HepG2 (cell line): ENCODE measurements at regions not wholly inside any gene's neighbourhood (a gene's known extent, or its start where the extent isn't known, plus 50 kb on each side); places are given as distances from the start of the nearest gene placed in this dataset.

Experiments
- CEBPG ChIP-seq: IDR thresholded peaks from 2 replicates; pipeline ENCODE4 v1.6.1; 2016
- ERF ChIP-seq: IDR thresholded peaks from 2 replicates; pipeline ENCODE4 v1.6.1; 2018; ENCODE audit warnings: missing biosample characterization, missing genetic modification reagents
- HIVEP1 ChIP-seq: sonication (generic); formaldehyde crosslinking; IDR thresholded peaks from 2 replicates; pipeline ENCODE4 v1.4.0; 2020; ENCODE audit warnings: mild to moderate bottlenecking, missing genetic modification reagents
- HMGXB3 ChIP-seq: sonication (generic); formaldehyde crosslinking; IDR thresholded peaks from 2 replicates; pipeline ENCODE4 v1.4.0; 2020; ENCODE audit warnings: missing genetic modification reagents, borderline replicate concordance
- KAT8 ChIP-seq: IDR thresholded peaks from 2 replicates; pipeline ENCODE4 v1.6.1; 2016; ENCODE audit warnings: missing genetic modification reagents, missing compliant biosample characterization
- KLF6 ChIP-seq: IDR thresholded peaks from 2 replicates; pipeline ENCODE4 v1.8.0; 2016; ENCODE audit warnings: missing biosample characterization, missing genetic modification reagents
- POGK ChIP-seq: sonication (generic); formaldehyde crosslinking; conservative IDR thresholded peaks from 2 replicates; pipeline ENCODE4 v1.8.0; 2022; ENCODE audit warnings: mild to moderate bottlenecking, moderate library complexity, missing genetic modification reagents
- RAD51 ChIP-seq: fragments of 450-650 bp; IDR thresholded peaks from 2 replicates; pipeline ENCODE4 v1.6.1; 2016; ENCODE audit warnings: borderline replicate concordance
- RXRB ChIP-seq: IDR thresholded peaks from 2 replicates; pipeline ENCODE4 v1.6.1; 2016; ENCODE audit warnings: borderline replicate concordance, missing genetic modification reagents, missing compliant biosample characterization
- SOX6 ChIP-seq, 2 experiments: fragments of 450-650 bp in 1 of 2; sonication (generic) in 1 of 2; formaldehyde crosslinking in 1 of 2; IDR thresholded peaks; 2 replicates each; pipeline versions ENCODE4 v1.4.0 to v1.6.1; 2017 to 2020; ENCODE audit warnings: antibody characterized with exemption in 1 of 2, mild to moderate bottlenecking in 1 of 2, missing genetic modification reagents in 1 of 2
- TGIF2 ChIP-seq: IDR thresholded peaks from 2 replicates; pipeline ENCODE4 v1.6.1; 2016; ENCODE audit warnings: control low read depth, missing compliant biosample characterization
- YEATS2 ChIP-seq: sonication (generic); formaldehyde crosslinking; IDR thresholded peaks from 2 replicates; pipeline ENCODE4 v1.4.0; 2020; ENCODE audit warnings: missing genetic modification reagents, borderline replicate concordance
- ZBED4 ChIP-seq: sonication (generic); formaldehyde crosslinking; IDR thresholded peaks from 2 replicates; pipeline ENCODE4 v1.4.0; 2020; ENCODE audit warnings: missing genetic modification reagents, borderline replicate concordance
- ZGPAT ChIP-seq: IDR thresholded peaks from 2 replicates; pipeline ENCODE4 v1.6.1; 2016; ENCODE audit warnings: mild to moderate bottlenecking
- ZNF205 ChIP-seq: IDR thresholded peaks from 2 replicates; pipeline ENCODE4 v1.6.1; 2018; ENCODE audit warnings: missing biosample characterization, missing genetic modification reagents
- ZNF563 ChIP-seq: sonication (generic); formaldehyde crosslinking; IDR thresholded peaks from 2 replicates; pipeline ENCODE4 v1.8.0; 2022; ENCODE audit warnings: mild to moderate bottlenecking, moderate library complexity, missing genetic modification reagents
- ZNF614 ChIP-seq: IDR thresholded peaks from 2 replicates; pipeline ENCODE4 v1.6.1; 2018; ENCODE audit warnings: missing biosample characterization, missing genetic modification reagents, inconsistent platforms, borderline replicate concordance

- TF ChIP-seq HMGXB3 (CRISPR knock-in tag) (0 out of 2 replicates have a peak, but pooled peaks have one; percentile 15), ZGPAT (0 out of 2 replicates have a peak, but pooled peaks have one; percentile 32), POGK (CRISPR knock-in tag) (0 out of 2 replicates have a peak, but pooled peaks have one; percentile 41), SOX6 (IDR thresholded peaks at IDR 0.05) (no peak), SOX6 (CRISPR knock-in tag; IDR thresholded peaks at IDR 0.05) (peak; percentile 64; the same call in 1 of the 2 replicates), RAD51 (peak; percentile 65; the same call in 1 of the 2 replicates), RXRB (CRISPR knock-in tag) (peak; percentile 24; the same call in 1 of the 2 replicates), KLF6 (CRISPR knock-in tag) (0 out of 2 replicates have a peak, but pooled peaks have one; percentile 20), ERF (CRISPR knock-in tag) (peak; percentile 53), YEATS2 (CRISPR knock-in tag) (peak; percentile 20; the same call in 1 of the 2 replicates), TGIF2 (CRISPR knock-in tag) (0 out of 2 replicates have a peak, but pooled peaks have one; percentile 7), KAT8 (CRISPR knock-in tag) (peak; percentile 35; the same call in 1 of the 2 replicates), ZNF205 (CRISPR knock-in tag) (0 out of 2 replicates have a peak, but pooled peaks have one; percentile 13), ZNF614 (CRISPR knock-in tag) (0 out of 2 replicates have a peak, but pooled peaks have one; percentile 19), ZBED4 (CRISPR knock-in tag) (no peak; the same call in 1 of the 2 replicates), ZNF563 (no peak), HIVEP1 (CRISPR knock-in tag) (0 out of 2 replicates have a peak, but pooled peaks have one; percentile 41), CEBPG (CRISPR knock-in tag) (peak; percentile 56; the same call in 1 of the 2 replicates)
These were observed 63.7 kb upstream of the PTPN1 start (continued) for GRCh38 chr20:50446351-50447101.
